MM.1S (cell line): ENCODE measurements at regions not wholly inside any gene's neighbourhood (a gene's known extent, or its start where the extent isn't known, plus 50 kb on each side); places are given as distances from the start of the nearest gene placed in this dataset.

Experiments used
- DNase-seq: peaks from one replicate; pipeline ENCODE4 v3.0.0-alpha.2; 2015
- H2AFZ ChIP-seq: fragments of 300-600 bp; sonication (generic); 2 replicates; pipeline ENCODE4 v1.6.0; 2016; ENCODE audit warnings: antibody characterized with exemption, low read length
- H3F3A ChIP-seq: fragments of 300-600 bp; sonication (generic); 2 replicates; pipeline ENCODE4 v1.6.1; 2016; ENCODE audit warnings: mild to moderate bottlenecking, antibody characterized with exemption, low read length, moderate library complexity, mixed read lengths; ENCODE audit not compliant: insufficient read depth
- H3K27ac ChIP-seq: fragments of 300-600 bp; sonication (generic); 2 replicates; pipeline ENCODE4 v1.5.1; 2016; ENCODE audit warnings: mild to moderate bottlenecking, low read length
- H3K27me3 ChIP-seq: fragments of 300-600 bp; sonication (generic); replicated peaks from 2 replicates; pipeline ENCODE4 v1.6.0; 2016; ENCODE audit warnings: low read length; ENCODE audit not compliant: insufficient read depth
- H3K36me3 ChIP-seq: fragments of 300-600 bp; sonication (generic); replicated peaks from 2 replicates; pipeline ENCODE4 v1.6.1; 2016; ENCODE audit warnings: mild to moderate bottlenecking, low read length, mixed read lengths; ENCODE audit not compliant: insufficient read depth
- H3K4me1 ChIP-seq: fragments of 300-600 bp; sonication (generic); 2 replicates; pipeline ENCODE4 v1.6.1; 2016; ENCODE audit warnings: low read length, mixed read lengths
- H3K4me2 ChIP-seq: fragments of 300-600 bp; sonication (generic); 2 replicates; pipeline ENCODE4 v1.6.0; 2016; ENCODE audit warnings: low read depth, low read length
- H3K4me3 ChIP-seq: fragments of 300-600 bp; sonication (generic); 2 replicates; pipeline ENCODE4 v1.5.1; 2016; ENCODE audit warnings: low read length, mixed read lengths
- H3K79me2 ChIP-seq: fragments of 300-600 bp; sonication (generic); 2 replicates; pipeline ENCODE4 v1.6.1; 2016; ENCODE audit warnings: mixed run types, low read length, mixed read lengths
- H3K9ac ChIP-seq: fragments of 300-600 bp; sonication (generic); 2 replicates; pipeline ENCODE4 v1.6.1; 2016; ENCODE audit warnings: low read length, mixed read lengths
- H3K9me2 ChIP-seq: fragments of 300-600 bp; sonication (generic); replicated peaks from 2 replicates; pipeline ENCODE4 v1.6.1; 2016; ENCODE audit warnings: mild to moderate bottlenecking, low read length, mixed read lengths; ENCODE audit not compliant: insufficient read depth
- H3K9me3 ChIP-seq: fragments of 300-600 bp; sonication (generic); replicated peaks from 2 replicates; pipeline ENCODE4 v1.6.1; 2016; ENCODE audit warnings: mild to moderate bottlenecking, low read length, mixed read lengths; ENCODE audit not compliant: insufficient read depth
- H4K20me1 ChIP-seq: fragments of 300-600 bp; sonication (generic); 2 replicates; pipeline ENCODE4 v1.6.1; 2016; ENCODE audit warnings: mild to moderate bottlenecking, low read length, moderate library complexity, mixed read lengths; ENCODE audit not compliant: insufficient read depth
- CTCF ChIP-seq: fragments of 300-600 bp; sonication (generic); IDR thresholded peaks from 2 replicates; pipeline ENCODE4 v1.5.1; 2016; ENCODE audit warnings: antibody characterized with exemption, low read length, mixed read lengths
- EZH2 ChIP-seq: fragments of 300-600 bp; sonication (generic); optimal IDR thresholded peaks from 2 replicates; pipeline ENCODE3; 2017; ENCODE audit warnings: low read depth, mild to moderate bottlenecking, antibody characterized with exemption, low read length, mixed read lengths
- EZH2phosphoT487 ChIP-seq: fragments of 300-600 bp; sonication (generic); IDR thresholded peaks from 2 replicates; pipeline ENCODE4 v1.6.1; 2018; ENCODE audit warnings: antibody characterized with exemption, low read length

- Histone ChIP-seq H3K36me3 (no peaks in the 10 kb centered on the region), H3K4me3 (no peak overlapping the region), H3K79me2 (no peaks in the 10 kb centered on the region), H3K9me3 (no peaks in the 10 kb centered on the region), H3K9ac (no peak overlapping the region), H2AFZ (no peak overlapping the region), H3K4me1 (no peaks in the 10 kb centered on the region), H3K9me2 (no peaks in the 10 kb centered on the region), H3K4me2 (no peak overlapping the region), H4K20me1 (no peaks in the 10 kb centered on the region), H3K27me3 (0 out of 2 replicates have a peak, but pooled peaks cover 6% of the 10 kb centered on the region), H3F3A (no peaks in the 10 kb centered on the region), H3K27ac (no peak overlapping the region)
- no peak for TF ChIP-seq EZH2phosphoT487
- TF ChIP-seq EZH2, result no peak
- TF ChIP-seq CTCF, result no peak
- no peak for DNase-seq
Observed at GRCh38 chr19:29287061-29287460, 74.1 kb upstream of the UQCRFS1 start.

- no peak for DNase-seq
- no peak overlapping the region for H3K4me3 ChIP-seq
- no peak overlapping the region for H3K4me2 ChIP-seq
- no peak for TF ChIP-seq EZH2phosphoT487
- TF ChIP-seq EZH2, result no peak
- TF ChIP-seq CTCF, result no peak
- H3K27me3 ChIP-seq, result 0 out of 2 replicates have a peak, but pooled peaks cover 6% of the 10 kb centered on the region
- no peaks in the 10 kb centered on the region for H3F3A ChIP-seq
- H3K36me3 ChIP-seq, result no peaks in the 10 kb centered on the region
- H3K4me1 ChIP-seq, result no peaks in the 10 kb centered on the region
- H3K27ac ChIP-seq, result no peak overlapping the region
- H3K9ac ChIP-seq, result no peak overlapping the region
- no peaks in the 10 kb centered on the region for H3K9me3 ChIP-seq
- H3K79me2 ChIP-seq, result no peaks in the 10 kb centered on the region
- no peaks in the 10 kb centered on the region for H3K9me2 ChIP-seq
- no peaks in the 10 kb centered on the region for H4K20me1 ChIP-seq
- H2AFZ ChIP-seq, result no peak overlapping the region
Observed at GRCh38 chr19:29288256-29288655, 75.3 kb upstream of the UQCRFS1 start.

GRCh38 chr19:29289020-29289419, 76.1 kb upstream of the UQCRFS1 start:
- no peak for TF ChIP-seq EZH2
- Histone ChIP-seq H3K9me2 (no peaks in the 10 kb centered on the region), H3K27me3 (0 out of 2 replicates have a peak, but pooled peaks cover 6% of the 10 kb centered on the region), H3K9me3 (no peaks in the 10 kb centered on the region), H3K9ac (no peak overlapping the region), H3F3A (no peaks in the 10 kb centered on the region), H3K79me2 (no peaks in the 10 kb centered on the region), H3K4me2 (no peak overlapping the region), H4K20me1 (no peaks in the 10 kb centered on the region), H3K27ac (no peak overlapping the region), H2AFZ (no peak overlapping the region), H3K4me1 (no peaks in the 10 kb centered on the region), H3K36me3 (no peaks in the 10 kb centered on the region), H3K4me3 (no peak overlapping the region)
- DNase-seq, result no peak

GRCh38 chr19:29290853-29291252, 77.9 kb upstream of the UQCRFS1 start:
- Histone ChIP-seq H3K9me2 (no peaks in the 10 kb centered on the region), H3K27me3 (peaks cover 6% of the 10 kb centered on the region; the same call in 1 of the 2 replicates), H3K27ac (no peak overlapping the region), H2AFZ (no peak overlapping the region), H3K36me3 (no peaks in the 10 kb centered on the region), H3K9me3 (no peaks in the 10 kb centered on the region), H3K4me3 (no peak overlapping the region), H3K4me1 (no peaks in the 10 kb centered on the region), H3K4me2 (no peak overlapping the region), H3F3A (no peaks in the 10 kb centered on the region), H3K79me2 (no peaks in the 10 kb centered on the region), H3K9ac (no peak overlapping the region), H4K20me1 (no peaks in the 10 kb centered on the region)
- no peak for TF ChIP-seq EZH2
- no peak for TF ChIP-seq EZH2phosphoT487
- no peak for TF ChIP-seq CTCF
- no peak for DNase-seq
